Activated CD8-positive, alpha-beta memory T cell treated with anti-CD3 and anti-CD28 coated beads, Interleukin-2, amount 10 ng/mL, durations not matched to agents 7 days and 5 days (primary cell): ENCODE measurements at regions not wholly inside any gene's neighbourhood (a gene's known extent, or its start where the extent isn't known, plus 50 kb on each side); places are given as distances from the start of the nearest gene placed in this dataset.

Experiments
- ATAC-seq: fragments of 150-1000 bp; cut with Tn5 transposase; one replicate; pipeline ENCODE4 v1.10.0; 2021; ENCODE audit warnings: moderate library complexity
- CTCF ChIA-PET: fragments of 350-600 bp; sonication (Branson Sonifier 250); formaldehyde crosslinking; loops from one replicate; lab custom pipeline; 2021; ENCODE audit warnings: antibody characterized with exemption; lab: Charles Lee
- DNase-seq: peaks from one replicate; pipeline ENCODE4 v3.0.0-alpha.2; 2020
- H3K27ac Mint-ChIP-seq: one replicate; pipeline ENCODE4 v1.8.0; 2021; ENCODE audit warnings: mild to moderate bottlenecking, mixed read lengths
- H3K27me3 Mint-ChIP-seq: one replicate; pipeline ENCODE4 v1.8.0; 2021; ENCODE audit warnings: mixed read lengths
- H3K36me3 Mint-ChIP-seq: one replicate; pipeline ENCODE4 v1.8.0; 2021; ENCODE audit warnings: mild to moderate bottlenecking, mixed read lengths
- H3K4me1 Mint-ChIP-seq: one replicate; pipeline ENCODE4 v1.8.0; 2021; ENCODE audit warnings: mixed read lengths
- H3K4me3 Mint-ChIP-seq: one replicate; pipeline ENCODE4 v1.8.0; 2021; ENCODE audit warnings: mild to moderate bottlenecking, moderate library complexity, mixed read lengths
- H3K9me3 Mint-ChIP-seq: one replicate; pipeline ENCODE4 v1.8.0; 2022; ENCODE audit warnings: low read depth, mixed read lengths

- Mint-ChIP-seq H3K36me3 (no peaks in the 10 kb centered on the region), H3K27ac (no peak overlapping the region), H3K4me3 (no peak overlapping the region), H3K4me1 (no peaks in the 10 kb centered on the region), H3K9me3 (no peaks in the 10 kb centered on the region), H3K27me3 (peaks cover 4% of the 10 kb centered on the region)
- CTCF ChIA-PET, result no interaction called here
- no peak for DNase-seq
- ATAC-seq, result no peak
Observed at GRCh38 chr1:4599951-4600481, 54.4 kb upstream of the AJAP1 start.

DNA sequence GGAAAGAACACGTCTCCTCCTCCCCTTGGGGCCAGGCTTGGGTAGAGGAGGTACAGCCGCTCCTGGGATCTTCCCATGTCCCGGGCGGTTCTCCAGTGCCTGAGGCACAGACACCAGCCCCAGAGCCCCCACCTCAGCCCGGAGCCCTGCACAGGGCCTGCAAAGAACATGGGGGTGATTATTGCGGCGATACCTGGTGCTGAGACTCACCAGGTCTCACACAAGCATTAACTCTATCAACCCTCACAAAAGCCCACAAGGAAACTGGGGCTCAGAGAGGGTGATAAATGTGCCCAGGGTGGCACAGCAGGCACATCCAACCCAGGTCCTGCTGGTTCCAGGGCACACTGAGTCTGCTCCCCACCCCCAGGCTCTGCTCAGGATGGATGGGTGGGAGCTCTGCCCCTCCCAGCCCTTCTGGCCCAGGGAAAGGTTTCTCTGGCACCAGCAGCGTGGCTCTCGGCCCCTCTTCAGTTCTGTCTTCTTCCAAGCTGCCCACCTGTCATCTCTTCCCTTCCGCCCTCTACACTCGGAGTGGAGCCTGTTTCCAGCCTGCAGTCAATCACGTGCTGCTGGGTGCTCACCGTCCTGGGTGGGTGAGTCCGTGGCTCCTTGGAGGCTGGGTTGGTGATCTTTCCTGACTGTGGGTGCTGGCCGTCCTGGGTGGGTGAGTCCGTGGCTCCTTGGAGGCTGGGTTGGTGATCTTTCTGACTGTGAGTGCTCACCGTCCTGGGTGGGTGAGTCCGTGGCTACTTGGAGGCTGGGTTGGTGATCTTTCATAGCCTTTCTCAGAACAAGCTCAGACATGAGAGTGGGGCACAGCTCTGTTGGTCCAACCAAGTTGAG lies 53.6 kb upstream of the AJAP1 start:
- Mint-ChIP-seq H3K4me1 (no peaks in the 10 kb centered on the region), H3K27me3 (peaks cover 4% of the 10 kb centered on the region), H3K36me3 (no peaks in the 10 kb centered on the region), H3K27ac (no peak overlapping the region), H3K9me3 (no peaks in the 10 kb centered on the region), H3K4me3 (no peak overlapping the region)
- ATAC-seq (no peak), DNase-seq (no peak)
- CTCF ChIA-PET, result no interaction called here

DNA sequence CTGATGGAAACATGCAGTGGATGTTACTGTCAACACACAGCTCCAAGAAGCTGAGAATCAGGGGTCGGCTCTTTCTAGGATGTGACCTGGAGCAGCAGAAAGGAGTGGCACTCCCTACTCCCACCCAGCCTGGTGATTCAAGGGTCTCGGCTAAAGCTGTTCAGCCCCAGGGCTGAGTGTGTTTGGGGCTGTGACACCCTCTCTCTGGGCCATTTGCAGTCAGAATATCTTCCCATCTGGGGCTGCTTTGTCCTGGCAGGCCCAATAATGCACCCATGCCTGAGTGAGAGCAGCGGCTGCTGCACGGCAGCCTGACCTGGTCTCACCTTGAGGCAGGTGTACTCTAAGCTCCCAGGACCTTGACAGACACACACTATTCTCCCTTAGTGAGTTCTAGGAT lies 52.5 kb upstream of the AJAP1 start:
- ATAC-seq (no peak), DNase-seq (no peak)
- CTCF ChIA-PET, result no interaction called here
- Mint-ChIP-seq H3K27me3 (peaks cover 4% of the 10 kb centered on the region), H3K36me3 (no peaks in the 10 kb centered on the region), H3K4me3 (no peak overlapping the region), H3K9me3 (no peaks in the 10 kb centered on the region), H3K27ac (no peak overlapping the region), H3K4me1 (no peaks in the 10 kb centered on the region)

- CTCF ChIA-PET, result interaction anchor here (0.6 kb wide), 1 partner anchor 18 kb away, joined by 3 read pairs; no protein-coding TSS in a partner anchor
- Mint-ChIP-seq H3K36me3 (no peaks in the 10 kb centered on the region), H3K9me3 (no peaks in the 10 kb centered on the region), H3K27ac (no peak overlapping the region), H3K4me3 (no peak overlapping the region), H3K27me3 (peaks cover 4% of the 10 kb centered on the region), H3K4me1 (no peaks in the 10 kb centered on the region)
- DNase-seq (no peak), ATAC-seq (no peak)
Observed at GRCh38 chr1:4602462-4603294, 51.7 kb upstream of the AJAP1 start.

GRCh38 chr1:4603295-4604110 lies 50.9 kb upstream of the AJAP1 start:
- ATAC-seq, result no peak
- Mint-ChIP-seq H3K4me3 (no peak overlapping the region), H3K4me1 (no peaks in the 10 kb centered on the region), H3K36me3 (no peaks in the 10 kb centered on the region), H3K9me3 (no peaks in the 10 kb centered on the region), H3K27me3 (peaks cover 4% of the 10 kb centered on the region), H3K27ac (no peak overlapping the region)
- no peak for DNase-seq
- CTCF ChIA-PET, result interaction anchor here (0.6 kb wide), 1 partner anchor 18 kb away, joined by 3 read pairs; no protein-coding TSS in a partner anchor
